ENCODE measurements at regions not wholly inside any gene's neighbourhood (a gene's known extent, or its start where the extent isn't known, plus 50 kb on each side); places are given as distances from the start of the nearest gene placed in this dataset.

DNA sequence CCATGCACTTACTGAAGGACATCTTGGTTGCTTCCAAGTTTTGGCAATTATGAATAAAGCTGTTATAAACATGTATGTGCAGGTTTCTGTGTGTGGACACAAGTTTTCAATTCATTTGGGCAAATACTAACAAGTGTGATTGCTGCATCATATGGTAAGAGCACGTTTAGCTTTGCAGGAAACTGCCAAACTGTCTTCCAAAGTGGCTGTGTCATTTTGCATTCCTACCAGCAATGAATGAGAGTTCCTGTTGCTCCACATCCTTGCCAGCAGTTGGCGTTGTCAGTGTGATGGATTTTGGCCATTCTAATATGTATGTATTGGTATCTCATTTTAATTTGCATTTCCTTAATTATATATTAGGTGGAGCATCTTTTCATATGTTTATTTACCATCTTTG lies 280.1 kb downstream of the SV2B start:
- ChIA-PET CTCF (ENCODE audit: low intra/inter-chr PET ratio, low total read pairs) (no interaction called here), POLR2A (no interaction called here)
- Histone ChIP-seq H4K20me1 (ENCODE audit: insufficient read depth, low read length) (no peaks in the 10 kb centered on the region), H3K27ac (ENCODE audit: extremely low read length, insufficient read depth, low read length) (no peak overlapping the region), H3K4me2 (ENCODE audit: low read depth, low read length) (no peak overlapping the region), H3K4me3 (replicated peaks in 1 of 3; ENCODE audit: insufficient read depth in 1 of 3, low read depth in 2 of 3, low read length in 3 of 3) (no peak overlapping the region), H3K27me3 (ENCODE audit: control insufficient read depth in 1 of 2, insufficient read depth in 2 of 2, low read length in 2 of 2) (no peaks in the 10 kb centered on the region), H3K9ac (ENCODE audit: insufficient read depth, low read depth, low read length) (no peak overlapping the region), H3K4me1 (ENCODE audit: insufficient read depth, low read length) (no peaks in the 10 kb centered on the region), H2AFZ (ENCODE audit: low read length) (no peak overlapping the region), H3K9me3 (ENCODE audit: low read length) (no peaks in the 10 kb centered on the region), H3K79me2 (ENCODE audit: insufficient read depth, low read length) (no peaks in the 10 kb centered on the region), H3K36me3 (replicated peaks in 1 of 2; ENCODE audit: control insufficient read depth in 1 of 2, insufficient read depth in 2 of 2, low read length in 2 of 2) (no peaks in the 10 kb centered on the region)
- no peak for ATAC-seq
- in situ Hi-C loops (cut with HindIII; ENCODE audit: extremely low pct_ligation_motif_present, low pct_unique_long_range_greater_than_20kb), result no loop called here
- FAIRE-seq, result no peak
- no TSS peak for BruUV-seq (replicated peaks)
- no peak for DNase-seq (ENCODE audit: low spot score)
- WGBS (ENCODE audit: low lambda C conversion rate), result 3% methylated on average over 2 of the region's 2 CpGs
- intact Hi-C loops (cut with micrococcal nuclease; ENCODE audit: unreplicated experiment), result no loop called here
- TF ChIP-seq WIZ (CRISPR knock-in tag; IDR thresholded peaks at IDR 0.05) (no peak), ZNF543 (CRISPR knock-in tag; IDR thresholded peaks at IDR 0.05) (no peak), ZNF878 (CRISPR knock-in tag; IDR thresholded peaks at IDR 0.05) (no peak), BCL6 (CRISPR knock-in tag; IDR thresholded peaks at IDR 0.05) (no peak), NCOA2 (CRISPR knock-in tag; IDR thresholded peaks at IDR 0.05) (no peak), KDM5A (IDR thresholded peaks at IDR 0.05; ENCODE audit: borderline replicate concordance, low read length) (no peak), ZNF709 (CRISPR knock-in tag; IDR thresholded peaks at IDR 0.05) (no peak), SUZ12 (IDR thresholded peaks at IDR 0.05; ENCODE audit: low read depth, low read length) (no peak), TSC22D2 (CRISPR knock-in tag; IDR thresholded peaks at IDR 0.05; ENCODE audit: borderline replicate concordance) (no peak), SRF (IDR thresholded peaks at IDR 0.05; ENCODE audit: low read depth, low read length) (no peak), ZSCAN9 (CRISPR knock-in tag; IDR thresholded peaks at IDR 0.05; ENCODE audit: borderline replicate concordance) (no peak), GATA4 (IDR thresholded peaks at IDR 0.05; ENCODE audit: borderline replicate concordance, low read depth) (no peak)
- TF ChIP-seq, protein P1, sequence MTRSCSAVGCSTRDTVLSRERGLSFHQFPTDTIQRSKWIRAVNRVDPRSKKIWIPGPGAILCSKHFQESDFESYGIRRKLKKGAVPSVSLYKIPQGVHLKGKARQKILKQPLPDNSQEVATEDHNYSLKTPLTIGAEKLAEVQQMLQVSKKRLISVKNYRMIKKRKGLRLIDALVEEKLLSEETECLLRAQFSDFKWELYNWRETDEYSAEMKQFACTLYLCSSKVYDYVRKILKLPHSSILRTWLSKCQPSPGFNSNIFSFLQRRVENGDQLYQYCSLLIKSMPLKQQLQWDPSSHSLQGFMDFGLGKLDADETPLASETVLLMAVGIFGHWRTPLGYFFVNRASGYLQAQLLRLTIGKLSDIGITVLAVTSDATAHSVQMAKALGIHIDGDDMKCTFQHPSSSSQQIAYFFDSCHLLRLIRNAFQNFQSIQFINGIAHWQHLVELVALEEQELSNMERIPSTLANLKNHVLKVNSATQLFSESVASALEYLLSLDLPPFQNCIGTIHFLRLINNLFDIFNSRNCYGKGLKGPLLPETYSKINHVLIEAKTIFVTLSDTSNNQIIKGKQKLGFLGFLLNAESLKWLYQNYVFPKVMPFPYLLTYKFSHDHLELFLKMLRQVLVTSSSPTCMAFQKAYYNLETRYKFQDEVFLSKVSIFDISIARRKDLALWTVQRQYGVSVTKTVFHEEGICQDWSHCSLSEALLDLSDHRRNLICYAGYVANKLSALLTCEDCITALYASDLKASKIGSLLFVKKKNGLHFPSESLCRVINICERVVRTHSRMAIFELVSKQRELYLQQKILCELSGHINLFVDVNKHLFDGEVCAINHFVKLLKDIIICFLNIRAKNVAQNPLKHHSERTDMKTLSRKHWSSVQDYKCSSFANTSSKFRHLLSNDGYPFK (CRISPR knock-in tag; IDR thresholded peaks at IDR 0.05; ENCODE audit: borderline replicate concordance), result no peak
- TF ChIP-seq, protein P2, sequence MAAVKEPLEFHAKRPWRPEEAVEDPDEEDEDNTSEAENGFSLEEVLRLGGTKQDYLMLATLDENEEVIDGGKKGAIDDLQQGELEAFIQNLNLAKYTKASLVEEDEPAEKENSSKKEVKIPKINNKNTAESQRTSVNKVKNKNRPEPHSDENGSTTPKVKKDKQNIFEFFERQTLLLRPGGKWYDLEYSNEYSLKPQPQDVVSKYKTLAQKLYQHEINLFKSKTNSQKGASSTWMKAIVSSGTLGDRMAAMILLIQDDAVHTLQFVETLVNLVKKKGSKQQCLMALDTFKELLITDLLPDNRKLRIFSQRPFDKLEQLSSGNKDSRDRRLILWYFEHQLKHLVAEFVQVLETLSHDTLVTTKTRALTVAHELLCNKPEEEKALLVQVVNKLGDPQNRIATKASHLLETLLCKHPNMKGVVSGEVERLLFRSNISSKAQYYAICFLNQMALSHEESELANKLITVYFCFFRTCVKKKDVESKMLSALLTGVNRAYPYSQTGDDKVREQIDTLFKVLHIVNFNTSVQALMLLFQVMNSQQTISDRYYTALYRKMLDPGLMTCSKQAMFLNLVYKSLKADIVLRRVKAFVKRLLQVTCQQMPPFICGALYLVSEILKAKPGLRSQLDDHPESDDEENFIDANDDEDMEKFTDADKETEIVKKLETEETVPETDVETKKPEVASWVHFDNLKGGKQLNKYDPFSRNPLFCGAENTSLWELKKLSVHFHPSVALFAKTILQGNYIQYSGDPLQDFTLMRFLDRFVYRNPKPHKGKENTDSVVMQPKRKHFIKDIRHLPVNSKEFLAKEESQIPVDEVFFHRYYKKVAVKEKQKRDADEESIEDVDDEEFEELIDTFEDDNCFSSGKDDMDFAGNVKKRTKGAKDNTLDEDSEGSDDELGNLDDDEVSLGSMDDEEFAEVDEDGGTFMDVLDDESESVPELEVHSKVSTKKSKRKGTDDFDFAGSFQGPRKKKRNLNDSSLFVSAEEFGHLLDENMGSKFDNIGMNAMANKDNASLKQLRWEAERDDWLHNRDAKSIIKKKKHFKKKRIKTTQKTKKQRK (IDR thresholded peaks at IDR 0.05; ENCODE audit: low read length), result no peak
- TF ChIP-seq, protein P3, sequence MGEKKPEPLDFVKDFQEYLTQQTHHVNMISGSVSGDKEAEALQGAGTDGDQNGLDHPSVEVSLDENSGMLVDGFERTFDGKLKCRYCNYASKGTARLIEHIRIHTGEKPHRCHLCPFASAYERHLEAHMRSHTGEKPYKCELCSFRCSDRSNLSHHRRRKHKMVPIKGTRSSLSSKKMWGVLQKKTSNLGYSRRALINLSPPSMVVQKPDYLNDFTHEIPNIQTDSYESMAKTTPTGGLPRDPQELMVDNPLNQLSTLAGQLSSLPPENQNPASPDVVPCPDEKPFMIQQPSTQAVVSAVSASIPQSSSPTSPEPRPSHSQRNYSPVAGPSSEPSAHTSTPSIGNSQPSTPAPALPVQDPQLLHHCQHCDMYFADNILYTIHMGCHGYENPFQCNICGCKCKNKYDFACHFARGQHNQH (CRISPR knock-in tag; IDR thresholded peaks at IDR 0.05), result no peak
- TF ChIP-seq, protein P4, sequence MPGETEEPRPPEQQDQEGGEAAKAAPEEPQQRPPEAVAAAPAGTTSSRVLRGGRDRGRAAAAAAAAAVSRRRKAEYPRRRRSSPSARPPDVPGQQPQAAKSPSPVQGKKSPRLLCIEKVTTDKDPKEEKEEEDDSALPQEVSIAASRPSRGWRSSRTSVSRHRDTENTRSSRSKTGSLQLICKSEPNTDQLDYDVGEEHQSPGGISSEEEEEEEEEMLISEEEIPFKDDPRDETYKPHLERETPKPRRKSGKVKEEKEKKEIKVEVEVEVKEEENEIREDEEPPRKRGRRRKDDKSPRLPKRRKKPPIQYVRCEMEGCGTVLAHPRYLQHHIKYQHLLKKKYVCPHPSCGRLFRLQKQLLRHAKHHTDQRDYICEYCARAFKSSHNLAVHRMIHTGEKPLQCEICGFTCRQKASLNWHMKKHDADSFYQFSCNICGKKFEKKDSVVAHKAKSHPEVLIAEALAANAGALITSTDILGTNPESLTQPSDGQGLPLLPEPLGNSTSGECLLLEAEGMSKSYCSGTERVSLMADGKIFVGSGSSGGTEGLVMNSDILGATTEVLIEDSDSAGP (CRISPR knock-in tag; IDR thresholded peaks at IDR 0.05; ENCODE audit: borderline replicate concordance), result no peak

Measured in HepG2 (cell line).